Stimulated activated CD4-positive, alpha-beta T cell treated with anti-CD3 and anti-CD28 coated beads, Interleukin-15, amount 100 ng/mL, for 1 hour (primary cell): ENCODE measurements at regions not wholly inside any gene's neighbourhood (a gene's known extent, or its start where the extent isn't known, plus 50 kb on each side); places are given as distances from the start of the nearest gene placed in this dataset.
A peak's percentile ranks its signal among the peaks of the same experiment; 100 is the strongest.
"Not testable (repeated sequence)": the region's sequence is repeated elsewhere in the genome, so short reads cannot be mapped to it uniquely, and the experiment has no call there.

Source experiments
- DNase-seq, 2 donors: peaks; one replicate each; pipeline ENCODE4 v3.0.0-alpha.2; 2020; ENCODE audit warnings: low read depth in 1 of 2, low spot score in 1 of 2

GRCh38 chr6:167688123-167688522 is 138.6 kb upstream of the AFDN start:
- no peak for DNase-seq

GRCh38 chr6:167689278-167689677 is 137.4 kb upstream of the AFDN start:
- DNase-seq: no peak

GRCh38 chr6:167689751-167690150 is 137.0 kb upstream of the AFDN start:
- DNase-seq: no peak

GRCh38 chr6:167690167-167690922 is 136.4 kb upstream of the AFDN start:
- DNase-seq: not testable (repeated sequence)

GRCh38 chr6:167690931-167691330 is 135.8 kb upstream of the AFDN start:
- no peak for DNase-seq

GRCh38 chr6:167691533-167692312 is 135.0 kb upstream of the AFDN start:
- no peak for DNase-seq

- not testable (repeated sequence) for DNase-seq
These were observed 133.2 kb upstream of the AFDN start for GRCh38 chr6:167693478-167693877.

- no peak for DNase-seq
These were observed 130.9 kb upstream of the AFDN start for GRCh38 chr6:167695831-167696230.

- no peak for DNase-seq
These were observed 130.4 kb upstream of the AFDN start for GRCh38 chr6:167696296-167696695.

GRCh38 chr6:167697316-167697715 is 129.4 kb upstream of the AFDN start:
- DNase-seq: no peak

- DNase-seq: no peak
These were observed 128.2 kb upstream of the AFDN start for GRCh38 chr6:167698540-167698939.

GRCh38 chr6:167699141-167699931 is 127.4 kb upstream of the AFDN start:
- DNase-seq: peak in 1 of 2 donors; percentile 32

GRCh38 chr6:167700199-167700598 is 126.5 kb upstream of the AFDN start:
- DNase-seq: no peak

- DNase-seq: no peak
These were observed 125.7 kb upstream of the AFDN start for GRCh38 chr6:167701010-167701409.

GRCh38 chr6:167702241-167702827 is 124.4 kb upstream of the AFDN start:
- no peak for DNase-seq

- no peak for DNase-seq
These were observed 123.4 kb upstream of the AFDN start for GRCh38 chr6:167703347-167703746.

GRCh38 chr6:167703781-167704180 is 122.9 kb upstream of the AFDN start:
- no peak for DNase-seq

- DNase-seq: no peak
These were observed 122.3 kb upstream of the AFDN start for GRCh38 chr6:167704396-167704901.

GRCh38 chr6:167705211-167705750 is 121.4 kb upstream of the AFDN start:
- DNase-seq: no peak

GRCh38 chr6:167706313-167707109 is 120.2 kb upstream of the AFDN start:
- DNase-seq: peak in 1 of 2 donors; percentile 33
